K562 (cell line): ENCODE measurements at regions not wholly inside any gene's neighbourhood (a gene's known extent, or its start where the extent isn't known, plus 50 kb on each side); places are given as distances from the start of the nearest gene placed in this dataset.
"Not testable (repeated sequence)": the region's sequence is repeated elsewhere in the genome, so short reads cannot be mapped to it uniquely, and the experiment has no call there.

Experiments used
- ARID3A ChIP-seq: IDR thresholded peaks from 2 replicates; pipeline ENCODE4 v1.6.1; 2012; ENCODE audit warnings: low read depth, low read length, improper control_type of control experiment, borderline replicate concordance
- BRCA1 ChIP-seq, 2 experiments: fragments of 450-650 bp in 1 of 2; sonication (generic) in 1 of 2; formaldehyde crosslinking in 1 of 2; IDR thresholded peaks; 2 replicates each; pipeline versions ENCODE4 v1.5.0 to v1.6.1; 2017 to 2020; ENCODE audit warnings: mild to moderate bottlenecking in 1 of 2, missing genetic modification reagents in 1 of 2
- CEBPB ChIP-seq: fragments of 450-650 bp; IDR thresholded peaks from 2 replicates; pipeline ENCODE4 v1.6.1; 2016; ENCODE audit warnings: missing genetic modification characterization, missing compliant biosample characterization
- CTCF ChIP-seq, 3 experiments: IDR thresholded peaks in 2 of 3; conservative IDR thresholded peaks in 1 of 3; 2 replicates each; pipeline ENCODE4 v1.5.1; 2011 to 2012; ENCODE audit warnings: low read length in 3 of 3, mild to moderate bottlenecking in 3 of 3, control low read depth in 2 of 3, improper control_type of control experiment in 1 of 3, inconsistent platforms in 1 of 3, low read depth in 1 of 3, mixed read lengths in 1 of 3, moderate library complexity in 1 of 3; ENCODE audit not compliant: insufficient read depth in 2 of 3
- EZH2 ChIP-seq: IDR thresholded peaks from 2 replicates; pipeline ENCODE4 v1.6.1; 2012; ENCODE audit warnings: low read depth, mild to moderate bottlenecking, inconsistent platforms, low read length, borderline replicate concordance
- FOXM1 ChIP-seq, 2 experiments: fragments of 450-650 bp in 1 of 2; sonication (generic) in 1 of 2; formaldehyde crosslinking in 1 of 2; IDR thresholded peaks; 2 replicates each; pipeline versions ENCODE4 v1.6.1 to v1.9.0; 2017 to 2022; ENCODE audit warnings: low read depth in 2 of 2, mild to moderate bottlenecking in 2 of 2, missing genetic modification reagents in 1 of 2, moderate library complexity in 1 of 2
- NFYB ChIP-seq: IDR thresholded peaks from 2 replicates; pipeline ENCODE4 v1.6.1; 2011; ENCODE audit warnings: mild to moderate bottlenecking, moderate library complexity; ENCODE audit not compliant: insufficient read length; ENCODE audit errors: extremely low read depth
- NR2C2 ChIP-seq, 2 experiments: fragments of 200-800 bp in 1 of 2; sonication (Bioruptor generic) in 1 of 2; sonication (generic) in 1 of 2; formaldehyde crosslinking in 1 of 2; IDR thresholded peaks; 2 replicates each; pipeline versions ENCODE4 v1.6.1 to v1.8.0; 2016 to 2022; ENCODE audit warnings: mild to moderate bottlenecking in 1 of 2, missing compliant biosample characterization in 1 of 2, missing genetic modification characterization in 1 of 2, missing genetic modification reagents in 1 of 2
- POLR2AphosphoS2 ChIP-seq: IDR thresholded peaks from 2 replicates; pipeline ENCODE4 v1.6.1; 2012; ENCODE audit warnings: low read length, improper control_type of control experiment
- POLR2AphosphoS5 ChIP-seq: IDR thresholded peaks from 2 replicates; pipeline ENCODE4 v1.6.1; 2011; ENCODE audit warnings: mild to moderate bottlenecking, low read depth, low read length, moderate library complexity; ENCODE audit not compliant: control insufficient read depth, insufficient read depth
- THRA ChIP-seq: fragments of 450-650 bp; IDR thresholded peaks from 2 replicates; pipeline ENCODE4 v1.6.1; 2017; ENCODE audit warnings: mild to moderate bottlenecking, moderate library complexity
- U2AF2 ChIP-seq: fragments of 200-400 bp; formaldehyde crosslinking; optimal IDR thresholded peaks from 2 replicates; pipeline ENCODE3; 2017; ENCODE audit warnings: low read depth, mild to moderate bottlenecking, low read length
- ZNF124 ChIP-seq: sonication (generic); formaldehyde crosslinking; IDR thresholded peaks from 2 replicates; pipeline ENCODE4 v1.8.1; 2022; ENCODE audit warnings: missing genetic modification reagents

GRCh38 chr15:20261321-20262280 lies 280.0 kb downstream of the GOLGA6L6 start:
- TF ChIP-seq POLR2AphosphoS2; THRA; BRCA1 (IDR thresholded peaks at IDR 0.05); BRCA1 (CRISPR knock-in tag; IDR thresholded peaks at IDR 0.05); U2AF2; EZH2; POLR2AphosphoS5; ZNF124 (CRISPR knock-in tag); NFYB; CEBPB (tag); FOXM1 (IDR thresholded peaks at IDR 0.05; ENCODE audit: low read depth); FOXM1 (CRISPR knock-in tag; IDR thresholded peaks at IDR 0.05; ENCODE audit: low read depth); ARID3A; NR2C2 (CRISPR knock-in tag; IDR thresholded peaks at IDR 0.05); NR2C2 (tag; IDR thresholded peaks at IDR 0.05); CTCF (IDR thresholded peaks at IDR 0.05 in 2 of 3, conservative IDR thresholded peaks at IDR 0.05 in 1 of 3; ENCODE audit: insufficient read depth in 2 of 3, low read depth in 1 of 3, low read length in 3 of 3): not testable (repeated sequence)
